HL-60 (cell line): ENCODE measurements at regions not wholly inside any gene's neighbourhood (a gene's known extent, or its start where the extent isn't known, plus 50 kb on each side); places are given as distances from the start of the nearest gene placed in this dataset.

Experiments used
- CTCF ChIP-seq: IDR thresholded peaks from one replicate; pipeline ENCODE4 v1.5.1; 2011; ENCODE audit warnings: low read length, control low read depth, inconsistent platforms; ENCODE audit not compliant: insufficient read depth
- GABPA ChIP-seq: IDR thresholded peaks from 2 replicates; pipeline ENCODE4 v1.6.1; 2012; ENCODE audit warnings: low read depth
- POLR2AphosphoS5 ChIP-seq: IDR thresholded peaks from 2 replicates; pipeline ENCODE4 v1.6.1; 2012; ENCODE audit warnings: low read depth

- TF ChIP-seq CTCF (no peak), POLR2AphosphoS5 (no peak), GABPA (no peak)
Observed at GRCh38 chr17:22600644-22601298, 908.4 kb downstream of the KCNJ18 start.
